GM12878 (cell line): ENCODE measurements at regions not wholly inside any gene's neighbourhood (a gene's known extent, or its start where the extent isn't known, plus 50 kb on each side); places are given as distances from the start of the nearest gene placed in this dataset.

Source experiments
- EP300 ChIP-seq, 2 experiments: fragments of 150-350 bp in 1 of 2; IDR thresholded peaks; 2 replicates each; pipeline ENCODE4 v1.6.1; 2011 to 2012; ENCODE audit warnings: low read depth in 2 of 2, low read length in 2 of 2, borderline replicate concordance in 1 of 2, improper control_type of control experiment in 1 of 2, inconsistent platforms in 1 of 2; ENCODE audit not compliant: control insufficient read depth in 1 of 2
- MXI1 ChIP-seq: fragments of 150-350 bp; IDR thresholded peaks from 2 replicates; pipeline ENCODE4 v1.6.1; 2011; ENCODE audit warnings: low read depth, mild to moderate bottlenecking, inconsistent platforms, low read length, improper control_type of control experiment
- NRF1 ChIP-seq: conservative IDR thresholded peaks from 2 replicates; pipeline ENCODE4 v1.6.1; 2011; ENCODE audit warnings: mild to moderate bottlenecking, low read depth, low read length, improper control_type of control experiment
- SIX5 ChIP-seq: IDR thresholded peaks from 2 replicates; pipeline ENCODE4 v1.6.1; 2011; ENCODE audit warnings: mild to moderate bottlenecking, low read depth, low read length, moderate library complexity; ENCODE audit not compliant: severe bottlenecking
- SUZ12 ChIP-seq: fragments of 200-600 bp; sonication (generic); IDR thresholded peaks from one replicate; pipeline ENCODE4 v1.6.1; 2018; ENCODE audit warnings: antibody characterized with exemption, mild to moderate bottlenecking; ENCODE audit not compliant: unreplicated experiment
- TCF12 ChIP-seq: IDR thresholded peaks from 2 replicates; pipeline ENCODE4 v1.6.1; 2011; ENCODE audit warnings: low read depth, mild to moderate bottlenecking, low read length
- ZNF24 ChIP-seq: fragments of 450-650 bp; IDR thresholded peaks from 2 replicates; pipeline ENCODE4 v1.6.1; 2017; ENCODE audit warnings: antibody characterized with exemption, mild to moderate bottlenecking
- TF ChIP-seq, protein P1 (sequence below), 3 experiments: IDR thresholded peaks in 2 of 3; conservative IDR thresholded peaks in 1 of 3; 2 replicates each; pipeline ENCODE4 v1.5.1; 2011; ENCODE audit warnings: low read depth in 3 of 3, low read length in 3 of 3, mild to moderate bottlenecking in 3 of 3, control low read depth in 2 of 3, moderate library complexity in 2 of 3, inconsistent platforms in 1 of 3, mixed read lengths in 1 of 3; ENCODE audit not compliant: control insufficient read depth in 2 of 3, insufficient read depth in 1 of 3; ENCODE audit errors: extremely low read depth in 1 of 3
- TF ChIP-seq, protein P2 (sequence below): IDR thresholded peaks from 2 replicates; pipeline ENCODE4 v1.6.1; 2012; ENCODE audit warnings: mild to moderate bottlenecking, low read depth, low read length
- TF ChIP-seq, protein P3 (sequence below): fragments of 450-650 bp; IDR thresholded peaks from 2 replicates; pipeline ENCODE4 v1.6.1; 2017; ENCODE audit warnings: mild to moderate bottlenecking, moderate library complexity

DNA sequence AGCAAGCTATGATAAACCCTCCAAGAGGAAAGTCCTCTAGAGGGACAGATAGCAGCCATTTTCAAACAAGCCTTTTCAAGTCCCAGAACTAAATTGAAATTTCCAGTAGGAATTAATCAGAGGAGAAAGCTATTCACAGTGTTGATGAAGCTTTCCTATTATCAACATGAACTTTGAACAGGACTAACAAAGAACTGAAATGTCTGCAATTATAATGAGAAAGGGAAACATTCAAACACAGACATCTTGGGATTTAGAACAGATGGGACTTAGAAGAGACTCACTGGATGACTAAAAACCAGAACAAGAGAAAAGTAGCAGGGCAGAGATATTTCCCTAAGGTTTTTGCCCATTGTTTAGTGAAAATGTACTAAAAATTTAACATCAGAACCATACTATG, 622.1 kb upstream of the UBE2E2 start:
- TF ChIP-seq NRF1 = no peak
- no peak for TF ChIP-seq SIX5
- TF ChIP-seq, protein P1, sequence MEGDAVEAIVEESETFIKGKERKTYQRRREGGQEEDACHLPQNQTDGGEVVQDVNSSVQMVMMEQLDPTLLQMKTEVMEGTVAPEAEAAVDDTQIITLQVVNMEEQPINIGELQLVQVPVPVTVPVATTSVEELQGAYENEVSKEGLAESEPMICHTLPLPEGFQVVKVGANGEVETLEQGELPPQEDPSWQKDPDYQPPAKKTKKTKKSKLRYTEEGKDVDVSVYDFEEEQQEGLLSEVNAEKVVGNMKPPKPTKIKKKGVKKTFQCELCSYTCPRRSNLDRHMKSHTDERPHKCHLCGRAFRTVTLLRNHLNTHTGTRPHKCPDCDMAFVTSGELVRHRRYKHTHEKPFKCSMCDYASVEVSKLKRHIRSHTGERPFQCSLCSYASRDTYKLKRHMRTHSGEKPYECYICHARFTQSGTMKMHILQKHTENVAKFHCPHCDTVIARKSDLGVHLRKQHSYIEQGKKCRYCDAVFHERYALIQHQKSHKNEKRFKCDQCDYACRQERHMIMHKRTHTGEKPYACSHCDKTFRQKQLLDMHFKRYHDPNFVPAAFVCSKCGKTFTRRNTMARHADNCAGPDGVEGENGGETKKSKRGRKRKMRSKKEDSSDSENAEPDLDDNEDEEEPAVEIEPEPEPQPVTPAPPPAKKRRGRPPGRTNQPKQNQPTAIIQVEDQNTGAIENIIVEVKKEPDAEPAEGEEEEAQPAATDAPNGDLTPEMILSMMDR (IDR thresholded peaks at IDR 0.05 in 2 of 3, conservative IDR thresholded peaks at IDR 0.05 in 1 of 3; ENCODE audit: control insufficient read depth in 2 of 3, extremely low read depth in 1 of 3, insufficient read depth in 1 of 3, low read depth in 3 of 3, low read length in 3 of 3) = no peak
- no peak for TF ChIP-seq TCF12
- TF ChIP-seq MXI1 = no peak
- TF ChIP-seq ZNF24 = no peak
- no peak for TF ChIP-seq EP300 (IDR thresholded peaks at IDR 0.05; ENCODE audit: borderline replicate concordance in 1 of 2, control insufficient read depth in 1 of 2, low read depth in 2 of 2, low read length in 2 of 2)
- TF ChIP-seq, protein P2, sequence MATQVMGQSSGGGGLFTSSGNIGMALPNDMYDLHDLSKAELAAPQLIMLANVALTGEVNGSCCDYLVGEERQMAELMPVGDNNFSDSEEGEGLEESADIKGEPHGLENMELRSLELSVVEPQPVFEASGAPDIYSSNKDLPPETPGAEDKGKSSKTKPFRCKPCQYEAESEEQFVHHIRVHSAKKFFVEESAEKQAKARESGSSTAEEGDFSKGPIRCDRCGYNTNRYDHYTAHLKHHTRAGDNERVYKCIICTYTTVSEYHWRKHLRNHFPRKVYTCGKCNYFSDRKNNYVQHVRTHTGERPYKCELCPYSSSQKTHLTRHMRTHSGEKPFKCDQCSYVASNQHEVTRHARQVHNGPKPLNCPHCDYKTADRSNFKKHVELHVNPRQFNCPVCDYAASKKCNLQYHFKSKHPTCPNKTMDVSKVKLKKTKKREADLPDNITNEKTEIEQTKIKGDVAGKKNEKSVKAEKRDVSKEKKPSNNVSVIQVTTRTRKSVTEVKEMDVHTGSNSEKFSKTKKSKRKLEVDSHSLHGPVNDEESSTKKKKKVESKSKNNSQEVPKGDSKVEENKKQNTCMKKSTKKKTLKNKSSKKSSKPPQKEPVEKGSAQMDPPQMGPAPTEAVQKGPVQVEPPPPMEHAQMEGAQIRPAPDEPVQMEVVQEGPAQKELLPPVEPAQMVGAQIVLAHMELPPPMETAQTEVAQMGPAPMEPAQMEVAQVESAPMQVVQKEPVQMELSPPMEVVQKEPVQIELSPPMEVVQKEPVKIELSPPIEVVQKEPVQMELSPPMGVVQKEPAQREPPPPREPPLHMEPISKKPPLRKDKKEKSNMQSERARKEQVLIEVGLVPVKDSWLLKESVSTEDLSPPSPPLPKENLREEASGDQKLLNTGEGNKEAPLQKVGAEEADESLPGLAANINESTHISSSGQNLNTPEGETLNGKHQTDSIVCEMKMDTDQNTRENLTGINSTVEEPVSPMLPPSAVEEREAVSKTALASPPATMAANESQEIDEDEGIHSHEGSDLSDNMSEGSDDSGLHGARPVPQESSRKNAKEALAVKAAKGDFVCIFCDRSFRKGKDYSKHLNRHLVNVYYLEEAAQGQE = no peak
- TF ChIP-seq, protein P3, sequence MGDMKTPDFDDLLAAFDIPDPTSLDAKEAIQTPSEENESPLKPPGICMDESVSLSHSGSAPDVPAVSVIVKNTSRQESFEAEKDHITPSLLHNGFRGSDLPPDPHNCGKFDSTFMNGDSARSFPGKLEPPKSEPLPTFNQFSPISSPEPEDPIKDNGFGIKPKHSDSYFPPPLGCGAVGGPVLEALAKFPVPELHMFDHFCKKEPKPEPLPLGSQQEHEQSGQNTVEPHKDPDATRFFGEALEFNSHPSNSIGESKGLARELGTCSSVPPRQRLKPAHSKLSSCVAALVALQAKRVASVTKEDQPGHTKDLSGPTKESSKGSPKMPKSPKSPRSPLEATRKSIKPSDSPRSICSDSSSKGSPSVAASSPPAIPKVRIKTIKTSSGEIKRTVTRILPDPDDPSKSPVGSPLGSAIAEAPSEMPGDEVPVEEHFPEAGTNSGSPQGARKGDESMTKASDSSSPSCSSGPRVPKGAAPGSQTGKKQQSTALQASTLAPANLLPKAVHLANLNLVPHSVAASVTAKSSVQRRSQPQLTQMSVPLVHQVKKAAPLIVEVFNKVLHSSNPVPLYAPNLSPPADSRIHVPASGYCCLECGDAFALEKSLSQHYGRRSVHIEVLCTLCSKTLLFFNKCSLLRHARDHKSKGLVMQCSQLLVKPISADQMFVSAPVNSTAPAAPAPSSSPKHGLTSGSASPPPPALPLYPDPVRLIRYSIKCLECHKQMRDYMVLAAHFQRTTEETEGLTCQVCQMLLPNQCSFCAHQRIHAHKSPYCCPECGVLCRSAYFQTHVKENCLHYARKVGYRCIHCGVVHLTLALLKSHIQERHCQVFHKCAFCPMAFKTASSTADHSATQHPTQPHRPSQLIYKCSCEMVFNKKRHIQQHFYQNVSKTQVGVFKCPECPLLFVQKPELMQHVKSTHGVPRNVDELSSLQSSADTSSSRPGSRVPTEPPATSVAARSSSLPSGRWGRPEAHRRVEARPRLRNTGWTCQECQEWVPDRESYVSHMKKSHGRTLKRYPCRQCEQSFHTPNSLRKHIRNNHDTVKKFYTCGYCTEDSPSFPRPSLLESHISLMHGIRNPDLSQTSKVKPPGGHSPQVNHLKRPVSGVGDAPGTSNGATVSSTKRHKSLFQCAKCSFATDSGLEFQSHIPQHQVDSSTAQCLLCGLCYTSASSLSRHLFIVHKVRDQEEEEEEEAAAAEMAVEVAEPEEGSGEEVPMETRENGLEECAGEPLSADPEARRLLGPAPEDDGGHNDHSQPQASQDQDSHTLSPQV = no peak
- TF ChIP-seq SUZ12 = no peak
